H1 (cell line): ENCODE measurements at regions not wholly inside any gene's neighbourhood (a gene's known extent, or its start where the extent isn't known, plus 50 kb on each side); places are given as distances from the start of the nearest gene placed in this dataset.

Experiments
- CTCF ChIA-PET: fragments of 300-600 bp; sonication (Branson Sonifier 250); formaldehyde crosslinking; loops from one replicate; lab custom pipeline; 2021; ENCODE audit not compliant: partially characterized antibody; lab: Charles Lee
- POLR2A ChIA-PET: fragments of 300-600 bp; sonication (Branson Sonifier 250); formaldehyde crosslinking; loops from one replicate; lab custom pipeline; 2021; ENCODE audit warnings: inconsistent platforms; ENCODE audit not compliant: partially characterized antibody; lab: Charles Lee
- DNase-seq, 2 experiments: peaks; one replicate each; pipeline versions ENCODE4 v3.0.0 to v3.0.0-alpha.2; 2010 to 2022; ENCODE audit warnings: low spot score in 2 of 2, low read depth in 1 of 2, mixed read lengths in 1 of 2
- FAIRE-seq: peaks from 2 replicates; lab custom pipeline; 2011; peaks lifted over from hg19 to GRCh38; lab: Jason Lieb, UNC
- H2AFZ ChIP-seq: 2 replicates; pipeline ENCODE4 v1.8.1; 2012; ENCODE audit warnings: low read length, inconsistent platforms
- H2AK5ac ChIP-seq: 2 replicates; pipeline ENCODE4 v1.6.1; 2013; ENCODE audit warnings: low read depth, low read length
- H2BK120ac ChIP-seq: replicated peaks from 2 replicates; pipeline ENCODE3; 2013; ENCODE audit warnings: low read depth, low read length, inconsistent platforms
- H2BK12ac ChIP-seq: 2 replicates; pipeline ENCODE4 v1.6.1; 2013; ENCODE audit warnings: low read depth, low read length
- H2BK15ac ChIP-seq: 2 replicates; pipeline ENCODE4 v1.6.1; 2013; ENCODE audit warnings: low read length
- H2BK20ac ChIP-seq: 2 replicates; pipeline ENCODE4 v1.6.1; 2013; ENCODE audit warnings: low read length
- H2BK5ac ChIP-seq: 2 replicates; pipeline ENCODE4 v1.6.1; 2013; ENCODE audit warnings: low read depth, low read length
- H3K14ac ChIP-seq: 2 replicates; pipeline ENCODE4 v1.6.1; 2013; ENCODE audit warnings: inconsistent platforms; ENCODE audit not compliant: insufficient read length
- H3K18ac ChIP-seq: 2 replicates; pipeline ENCODE4 v1.6.1; 2013; ENCODE audit warnings: low read length; ENCODE audit errors: extremely low read depth
- H3K23ac ChIP-seq: 2 replicates; pipeline ENCODE4 v1.6.1; 2013; ENCODE audit warnings: inconsistent platforms; ENCODE audit not compliant: insufficient read length
- H3K23me2 ChIP-seq: 2 replicates; pipeline ENCODE4 v1.6.1; 2013; ENCODE audit warnings: low read depth, low read length
- H3K27ac ChIP-seq: 2 replicates; pipeline ENCODE4 v1.6.1; 2011; ENCODE audit warnings: low read depth, low read length, inconsistent platforms
- H3K27me3 ChIP-seq, 4 experiments: replicated peaks in 1 of 4; 1 replicate in 1 of 4; 2 replicates in 3 of 4; pipeline versions ENCODE4 v1.6.1 to v1.8.1; 2011 to 2013; ENCODE audit warnings: low read length in 3 of 4, mild to moderate bottlenecking in 3 of 4, inconsistent platforms in 2 of 4, mixed read lengths in 2 of 4, moderate library complexity in 1 of 4; ENCODE audit not compliant: control insufficient read depth in 3 of 4, insufficient read depth in 3 of 4; ENCODE audit errors: extremely low read depth in 1 of 4
- H3K36me3 ChIP-seq, 4 experiments: 2 replicates each; pipeline versions ENCODE4 v1.6.1 to v1.8.1; 2011 to 2013; ENCODE audit warnings: mild to moderate bottlenecking in 4 of 4, low read length in 3 of 4, moderate library complexity in 2 of 4, control low read depth in 1 of 4, inconsistent platforms in 1 of 4; ENCODE audit not compliant: insufficient read depth in 4 of 4, control insufficient read depth in 2 of 4
- H3K4ac ChIP-seq: replicated peaks from 2 replicates; pipeline ENCODE3; 2013; ENCODE audit warnings: low read length, low read depth, mixed read lengths, inconsistent platforms; ENCODE audit not compliant: insufficient read length
- H3K4me1 ChIP-seq, 4 experiments: replicated peaks in 1 of 4; 1 replicate in 1 of 4; 2 replicates in 3 of 4; pipeline versions ENCODE4 v1.6.1 to v1.8.1; 2011 to 2013; ENCODE audit warnings: low read length in 3 of 4, inconsistent platforms in 2 of 4, mixed read lengths in 1 of 4; ENCODE audit not compliant: insufficient read depth in 4 of 4, control insufficient read depth in 3 of 4
- H3K4me2 ChIP-seq, 2 experiments: 2 replicates each; pipeline versions ENCODE4 v1.6.1 to v1.8.1; 2011 to 2013; ENCODE audit warnings: low read depth in 2 of 2, low read length in 2 of 2, control low read depth in 1 of 2, inconsistent platforms in 1 of 2, mild to moderate bottlenecking in 1 of 2; ENCODE audit not compliant: insufficient read depth in 1 of 2
- H3K4me3 ChIP-seq, 4 experiments: fragments of 200-600, 300-600 bp in 1 of 4; sonication (generic), shearing (Covaris generic), sonication (Bioruptor Twin) in 1 of 4; 2 replicates each; pipeline versions ENCODE4 v1.5.1 to v1.8.1; 2011 to 2016; ENCODE audit warnings: low read length in 4 of 4, low read depth in 3 of 4, control low read depth in 2 of 4, inconsistent platforms in 2 of 4, mild to moderate bottlenecking in 2 of 4, mixed read lengths in 1 of 4, moderate library complexity in 1 of 4; ENCODE audit not compliant: insufficient read depth in 2 of 4; ENCODE audit errors: extremely low read depth in 1 of 4
- H3K56ac ChIP-seq: replicated peaks from 2 replicates; pipeline ENCODE3; 2013; ENCODE audit warnings: low read depth, mild to moderate bottlenecking, mixed read lengths, low read length, inconsistent platforms; ENCODE audit not compliant: insufficient read length
- H3K79me1 ChIP-seq: 2 replicates; pipeline ENCODE4 v1.6.1; 2013; ENCODE audit warnings: low read depth, low read length, control low read depth
- H3K79me2 ChIP-seq, 2 experiments: 2 replicates each; pipeline versions ENCODE4 v1.6.1 to v1.8.1; 2012 to 2013; ENCODE audit warnings: low read length in 2 of 2, mild to moderate bottlenecking in 2 of 2, inconsistent platforms in 1 of 2; ENCODE audit not compliant: insufficient read depth in 2 of 2, control insufficient read depth in 1 of 2
- H3K9ac ChIP-seq, 4 experiments: replicated peaks in 1 of 4; 1 replicate in 1 of 4; 2 replicates in 3 of 4; pipeline versions ENCODE4 v1.6.1 to v1.8.1; 2011 to 2013; ENCODE audit warnings: low read depth in 3 of 4, low read length in 3 of 4, control low read depth in 2 of 4, mild to moderate bottlenecking in 2 of 4, moderate library complexity in 2 of 4, inconsistent platforms in 1 of 4; ENCODE audit errors: extremely low read depth in 1 of 4
- H3K9me3 ChIP-seq, 2 experiments: 2 replicates each; pipeline versions ENCODE4 v1.6.1 to v1.8.1; 2012 to 2013; ENCODE audit warnings: mild to moderate bottlenecking in 2 of 2, moderate library complexity in 2 of 2, control low read depth in 1 of 2, inconsistent platforms in 1 of 2, low read depth in 1 of 2, low read length in 1 of 2, mixed read lengths in 1 of 2; ENCODE audit not compliant: insufficient read depth in 2 of 2
- H4K20me1 ChIP-seq, 2 experiments: replicated peaks in 1 of 2; 2 replicates each; pipeline versions ENCODE3 to v1.8.1; 2011 to 2013; ENCODE audit warnings: inconsistent platforms in 2 of 2, low read length in 2 of 2, mild to moderate bottlenecking in 1 of 2; ENCODE audit not compliant: insufficient read depth in 2 of 2, control insufficient read depth in 1 of 2
- H4K5ac ChIP-seq: 2 replicates; pipeline ENCODE4 v1.6.1; 2013; ENCODE audit warnings: low read length, low read depth, mixed read lengths, inconsistent platforms; ENCODE audit not compliant: insufficient read length
- H4K8ac ChIP-seq: 2 replicates; pipeline ENCODE4 v1.8.0; 2013; ENCODE audit warnings: mild to moderate bottlenecking, moderate library complexity, low read length, inconsistent platforms; ENCODE audit not compliant: insufficient read depth; ENCODE audit errors: extremely low read depth
- H4K91ac ChIP-seq: replicated peaks from 2 replicates; pipeline ENCODE3; 2013; ENCODE audit warnings: low read length, mixed read lengths, inconsistent platforms; ENCODE audit not compliant: insufficient read length
- CREB1 ChIP-seq: IDR thresholded peaks from 2 replicates; pipeline ENCODE4 v1.6.1; 2012; ENCODE audit warnings: inconsistent platforms
- GTF2F1 ChIP-seq: IDR thresholded peaks from 2 replicates; pipeline ENCODE4 v1.6.1; 2012; ENCODE audit warnings: low read depth, low read length, improper control_type of control experiment, borderline replicate concordance
- SP4 ChIP-seq: IDR thresholded peaks from 2 replicates; pipeline ENCODE4 v1.6.1; 2012; ENCODE audit warnings: low read length, inconsistent platforms
- whole genome bisulfite sequencing, 2 experiments: shearing (Covaris generic) in 1 of 2; methylation state at CpG; one replicate each; pipeline versions ENCODE4 v1.1.6 to v1.1.7; 2013 to 2015; ENCODE audit warnings: low lambda C conversion rate in 2 of 2, mixed read lengths in 2 of 2, inconsistent platforms in 1 of 2, low coverage in 1 of 2, missing lambda C conversion rate in 1 of 2; ENCODE audit not compliant: insufficient replicate concordance in 2 of 2, insufficient coverage in 1 of 2, insufficient read length in 1 of 2; ENCODE audit errors: extremely low coverage in 1 of 2, missing lambda C conversion rate in 1 of 2; 5-methylcytosine and 5-hydroxymethylcytosine counted together

DNA sequence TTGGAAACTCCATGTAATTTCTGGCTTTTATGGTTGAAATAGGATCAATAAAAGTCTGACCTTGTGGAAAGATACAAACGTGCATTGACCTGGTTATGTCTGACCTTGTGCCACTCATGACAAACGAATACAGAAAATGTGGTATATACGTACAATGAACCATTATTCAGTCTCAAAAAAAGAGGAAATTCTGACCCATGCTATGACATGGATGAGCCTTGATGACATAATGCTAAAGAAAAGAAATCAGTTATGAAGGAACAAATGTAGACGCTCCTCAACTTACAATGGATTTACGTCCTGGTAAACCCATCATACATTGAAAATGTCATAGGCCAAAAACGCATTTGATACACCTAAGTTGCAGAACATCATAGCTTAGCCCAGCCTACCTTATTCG is 309.7 kb upstream of the SULF2 start:
- no peak for FAIRE-seq

More for the DNA sequence above, 309.7 kb upstream of the SULF2 start:
- Histone ChIP-seq H3K4me1 (no peaks in the 10 kb centered on the region), H4K91ac (no peak overlapping the region), H3K23me2 (no peaks in the 10 kb centered on the region), H4K8ac (no peak overlapping the region), H3K27me3 (no peaks in the 10 kb centered on the region), H3K23ac (no peak overlapping the region), H3K79me2 (no peaks in the 10 kb centered on the region), H3K56ac (no peak overlapping the region), H2AFZ (no peak overlapping the region), H2BK120ac (no peak overlapping the region), H3K4me3 (no peak overlapping the region), H3K9ac (no peak overlapping the region), H3K4me2 (no peak overlapping the region), H3K18ac (no peak overlapping the region), H2BK12ac (no peak overlapping the region), H3K36me3 (no peaks in the 10 kb centered on the region), H3K4ac (no peak overlapping the region), H4K20me1 (no peaks in the 10 kb centered on the region), H3K79me1 (no peaks in the 10 kb centered on the region; the same call in 1 of the 2 replicates), H3K14ac (no peak overlapping the region), H2BK5ac (no peak overlapping the region), H2AK5ac (no peak overlapping the region), H3K9me3 (no peaks in the 10 kb centered on the region; a peak in 1 of 4 replicates), H3K27ac (no peak overlapping the region), H2BK15ac (no peak overlapping the region), H2BK20ac (no peak overlapping the region), H4K5ac (no peak overlapping the region)
- ChIA-PET CTCF (no interaction called here), POLR2A (no interaction called here)
- 90% methylated on average over 7 of the region's 7 CpGs; no CpG with 5 or more reads in 1 of the 2 experiments for WGBS, 2 experiments
- TF ChIP-seq SP4 (no peak), CREB1 (no peak), GTF2F1 (no peak)
- DNase-seq: no peak
